ENCODE measurements at regions not wholly inside any gene's neighbourhood (a gene's known extent, or its start where the extent isn't known, plus 50 kb on each side); places are given as distances from the start of the nearest gene placed in this dataset.

DNA sequence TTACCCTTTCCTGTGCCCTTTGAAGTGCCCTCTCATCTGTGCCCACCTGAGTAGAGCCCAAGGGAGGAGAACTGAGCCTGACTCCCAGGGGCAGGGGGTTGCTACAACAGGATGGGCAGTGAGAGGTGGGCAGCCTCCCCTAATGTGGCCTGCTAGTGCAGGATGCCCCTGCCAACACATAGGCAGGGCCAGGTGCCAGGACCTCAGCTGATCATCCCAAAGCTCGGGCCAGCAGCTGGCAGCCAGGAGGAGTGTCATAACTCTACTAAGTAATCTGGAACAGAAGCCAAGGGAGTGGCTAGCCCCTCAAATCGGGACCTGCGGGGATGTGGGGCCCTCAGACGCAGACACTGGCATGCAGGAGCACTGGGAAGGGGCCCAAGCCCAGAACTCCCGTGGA, 208.8 kb upstream of the RAB4A start:
- no peaks in the 10 kb centered on the region for H3K27me3 ChIP-seq (ENCODE audit: insufficient read depth, low read depth, severe bottlenecking)
- no peak overlapping the region for H3K4me3 ChIP-seq (ENCODE audit: low read depth, low read length)
- TF ChIP-seq, protein P1, sequence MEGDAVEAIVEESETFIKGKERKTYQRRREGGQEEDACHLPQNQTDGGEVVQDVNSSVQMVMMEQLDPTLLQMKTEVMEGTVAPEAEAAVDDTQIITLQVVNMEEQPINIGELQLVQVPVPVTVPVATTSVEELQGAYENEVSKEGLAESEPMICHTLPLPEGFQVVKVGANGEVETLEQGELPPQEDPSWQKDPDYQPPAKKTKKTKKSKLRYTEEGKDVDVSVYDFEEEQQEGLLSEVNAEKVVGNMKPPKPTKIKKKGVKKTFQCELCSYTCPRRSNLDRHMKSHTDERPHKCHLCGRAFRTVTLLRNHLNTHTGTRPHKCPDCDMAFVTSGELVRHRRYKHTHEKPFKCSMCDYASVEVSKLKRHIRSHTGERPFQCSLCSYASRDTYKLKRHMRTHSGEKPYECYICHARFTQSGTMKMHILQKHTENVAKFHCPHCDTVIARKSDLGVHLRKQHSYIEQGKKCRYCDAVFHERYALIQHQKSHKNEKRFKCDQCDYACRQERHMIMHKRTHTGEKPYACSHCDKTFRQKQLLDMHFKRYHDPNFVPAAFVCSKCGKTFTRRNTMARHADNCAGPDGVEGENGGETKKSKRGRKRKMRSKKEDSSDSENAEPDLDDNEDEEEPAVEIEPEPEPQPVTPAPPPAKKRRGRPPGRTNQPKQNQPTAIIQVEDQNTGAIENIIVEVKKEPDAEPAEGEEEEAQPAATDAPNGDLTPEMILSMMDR (IDR thresholded peaks at IDR 0.05; ENCODE audit: low read depth, low read length) = no peak
- DNase-seq = no peak
- no peak overlapping the region for H3K27ac ChIP-seq
- no peaks in the 10 kb centered on the region for H3K36me3 ChIP-seq
- H3K9me3 ChIP-seq (ENCODE audit: severe bottlenecking) = no peaks in the 10 kb centered on the region

DNA sequence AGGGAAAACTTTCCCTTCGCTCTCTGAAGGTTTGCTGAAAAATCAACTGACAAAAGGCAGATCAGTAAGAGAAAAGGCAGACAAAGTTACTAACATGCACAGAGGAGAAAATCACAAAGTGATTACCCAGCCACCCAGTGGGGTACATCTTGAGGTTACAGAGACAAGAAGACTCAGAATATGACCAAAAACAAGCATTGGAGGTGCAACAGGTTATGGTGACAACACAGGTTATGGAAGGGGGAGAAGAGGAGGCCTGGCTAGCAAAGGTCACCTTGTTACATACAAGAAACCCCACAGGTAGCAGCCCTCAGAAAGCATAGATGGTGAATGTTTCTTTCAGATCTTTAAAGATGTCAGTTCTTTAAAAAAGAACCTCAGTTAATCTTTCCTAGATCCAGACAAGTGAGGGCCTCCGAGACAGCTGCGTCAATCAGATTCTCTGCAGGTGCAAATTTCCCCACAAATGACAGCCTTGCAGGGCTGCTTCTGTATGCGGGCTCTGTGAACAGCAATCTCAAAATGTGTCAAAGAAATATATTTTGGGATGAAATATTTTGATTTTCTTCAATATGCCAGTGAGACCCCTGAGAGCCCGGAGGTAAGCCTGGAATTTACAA, 207.6 kb upstream of the RAB4A start:
- no peak for DNase-seq
- Histone ChIP-seq H3K4me3 (ENCODE audit: low read depth, low read length) (no peak overlapping the region), H3K27ac (no peak overlapping the region), H3K27me3 (ENCODE audit: insufficient read depth, low read depth, severe bottlenecking) (no peaks in the 10 kb centered on the region), H3K9me3 (ENCODE audit: severe bottlenecking) (no peaks in the 10 kb centered on the region), H3K36me3 (no peaks in the 10 kb centered on the region)
- TF ChIP-seq, protein P1 (IDR thresholded peaks at IDR 0.05; ENCODE audit: low read depth, low read length) = no peak

DNA sequence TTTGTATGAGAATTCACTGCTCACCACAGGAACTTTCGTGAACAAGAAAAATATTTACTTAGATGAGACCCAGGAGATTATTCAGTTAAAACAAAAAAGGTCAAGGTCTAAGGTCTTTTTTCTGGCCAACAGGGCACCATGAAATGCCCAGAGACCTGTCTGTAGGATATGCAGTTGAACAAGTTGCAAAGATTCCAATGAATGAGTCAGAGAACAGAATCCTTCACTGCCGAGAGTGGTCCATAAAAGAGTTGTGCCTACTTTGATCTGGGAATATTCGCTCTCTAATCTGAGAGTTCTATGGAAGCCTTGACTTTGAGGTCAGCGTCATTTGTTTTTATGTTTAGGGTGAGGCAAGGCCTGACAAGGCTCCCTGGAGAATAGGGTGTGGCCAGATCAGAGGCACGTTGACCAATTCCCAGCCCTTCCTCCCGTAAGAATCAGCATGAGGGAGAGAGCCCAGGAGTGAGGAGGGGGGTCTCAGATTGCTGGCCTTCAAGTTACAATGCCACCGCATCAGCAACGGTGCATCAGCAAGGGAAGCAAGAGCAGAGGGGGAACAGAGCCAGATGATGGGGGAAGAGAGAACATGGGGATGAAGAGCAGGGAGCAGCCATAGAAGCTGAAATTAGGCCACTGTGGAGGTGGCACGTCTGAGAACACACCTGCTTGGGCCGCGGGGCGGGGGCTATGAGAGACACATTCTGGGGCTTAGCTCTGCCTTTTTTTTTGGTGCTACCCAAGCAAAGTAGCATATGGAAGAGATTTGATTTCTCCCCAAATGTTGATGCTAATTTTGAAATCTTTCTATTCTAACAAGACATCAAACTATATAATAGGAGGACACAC, 206.4 kb upstream of the RAB4A start:
- H3K36me3 ChIP-seq = no peaks in the 10 kb centered on the region
- TF ChIP-seq, protein P1 (IDR thresholded peaks at IDR 0.05; ENCODE audit: low read depth, low read length) = no peak
- no peak overlapping the region for H3K27ac ChIP-seq
- H3K27me3 ChIP-seq (ENCODE audit: insufficient read depth, low read depth, severe bottlenecking) = no peaks in the 10 kb centered on the region
- no peak overlapping the region for H3K4me3 ChIP-seq (ENCODE audit: low read depth, low read length)
- DNase-seq = no peak
- H3K9me3 ChIP-seq (ENCODE audit: severe bottlenecking) = no peaks in the 10 kb centered on the region

DNA sequence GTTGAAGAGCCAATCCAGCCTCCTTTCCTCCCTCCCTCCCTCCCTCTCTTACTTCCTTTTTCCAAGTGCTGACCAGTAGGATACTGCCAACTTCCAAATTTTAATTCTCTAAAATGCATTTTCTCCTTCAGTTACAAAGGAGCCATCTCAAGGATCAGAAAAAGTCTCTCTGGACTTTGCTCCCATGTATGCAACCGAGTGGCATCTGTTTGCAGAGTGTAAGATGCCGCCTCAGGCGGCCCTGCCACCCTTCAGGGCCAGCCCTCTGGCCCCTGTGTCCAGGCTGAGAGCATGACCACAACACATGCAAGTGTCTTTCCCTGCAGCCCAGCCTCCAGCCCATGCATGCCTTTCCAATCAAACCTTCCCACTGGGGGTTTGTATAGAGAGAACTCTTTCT, 205.3 kb upstream of the RAB4A start:
- no peak overlapping the region for H3K4me3 ChIP-seq (ENCODE audit: low read depth, low read length)
- H3K9me3 ChIP-seq (ENCODE audit: severe bottlenecking) = no peaks in the 10 kb centered on the region
- no peak for DNase-seq
- H3K27me3 ChIP-seq (ENCODE audit: insufficient read depth, low read depth, severe bottlenecking) = no peaks in the 10 kb centered on the region
- no peak overlapping the region for H3K27ac ChIP-seq
- H3K36me3 ChIP-seq = no peaks in the 10 kb centered on the region
- TF ChIP-seq, protein P1 (IDR thresholded peaks at IDR 0.05; ENCODE audit: low read depth, low read length) = no peak

DNA sequence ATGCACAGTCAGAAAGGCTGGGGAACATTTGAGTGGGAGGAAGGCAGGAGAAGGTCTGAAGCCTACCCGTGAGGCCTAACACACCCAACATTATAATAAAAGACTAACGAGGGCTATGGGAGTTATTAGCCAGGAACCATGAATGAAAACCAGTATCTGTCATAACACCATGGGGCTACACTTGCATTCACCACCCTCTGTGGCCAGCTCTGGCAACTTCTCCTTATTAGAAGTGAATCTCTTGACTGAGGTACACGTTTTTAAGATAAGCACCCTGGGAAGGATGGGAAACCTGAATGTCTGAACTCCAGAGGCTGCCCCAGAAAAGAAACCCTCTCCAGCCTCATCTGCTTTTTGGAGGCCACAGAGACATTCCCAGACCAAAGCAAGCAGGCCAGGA, 204.3 kb upstream of the RAB4A start:
- Histone ChIP-seq H3K36me3 (no peaks in the 10 kb centered on the region), H3K4me3 (ENCODE audit: low read depth, low read length) (no peak overlapping the region), H3K27me3 (ENCODE audit: insufficient read depth, low read depth, severe bottlenecking) (no peaks in the 10 kb centered on the region), H3K9me3 (ENCODE audit: severe bottlenecking) (no peaks in the 10 kb centered on the region), H3K27ac (no peak overlapping the region)
- DNase-seq = no peak
- TF ChIP-seq, protein P1 (IDR thresholded peaks at IDR 0.05; ENCODE audit: low read depth, low read length) = no peak
